HFF-Myc (cell line): ENCODE measurements at regions not wholly inside any gene's neighbourhood (a gene's known extent, or its start where the extent isn't known, plus 50 kb on each side); places are given as distances from the start of the nearest gene placed in this dataset.
A peak's percentile ranks its signal among the peaks of the same experiment; 100 is the strongest.
"Not testable (repeated sequence)": the region's sequence is repeated elsewhere in the genome, so short reads cannot be mapped to it uniquely, and the experiment has no call there.

ENCODE experiments used
- DNase-seq: peaks from one replicate; pipeline ENCODE4 v3.0.0-alpha.2; 2011; ENCODE audit warnings: low read depth; ENCODE audit errors: extremely low read depth
- H3K4me3 ChIP-seq: replicated peaks from 2 replicates; pipeline ENCODE4 v1.5.1; 2011; ENCODE audit warnings: low read depth, mild to moderate bottlenecking, control low read depth, low read length
- TF ChIP-seq, protein P1 (sequence below): IDR thresholded peaks from 2 replicates; pipeline ENCODE4 v1.5.1; 2012; ENCODE audit warnings: mild to moderate bottlenecking, low read depth, low read length, control low read depth; ENCODE audit errors: missing control alignments

- no peak for DNase-seq
- TF ChIP-seq, protein P1, sequence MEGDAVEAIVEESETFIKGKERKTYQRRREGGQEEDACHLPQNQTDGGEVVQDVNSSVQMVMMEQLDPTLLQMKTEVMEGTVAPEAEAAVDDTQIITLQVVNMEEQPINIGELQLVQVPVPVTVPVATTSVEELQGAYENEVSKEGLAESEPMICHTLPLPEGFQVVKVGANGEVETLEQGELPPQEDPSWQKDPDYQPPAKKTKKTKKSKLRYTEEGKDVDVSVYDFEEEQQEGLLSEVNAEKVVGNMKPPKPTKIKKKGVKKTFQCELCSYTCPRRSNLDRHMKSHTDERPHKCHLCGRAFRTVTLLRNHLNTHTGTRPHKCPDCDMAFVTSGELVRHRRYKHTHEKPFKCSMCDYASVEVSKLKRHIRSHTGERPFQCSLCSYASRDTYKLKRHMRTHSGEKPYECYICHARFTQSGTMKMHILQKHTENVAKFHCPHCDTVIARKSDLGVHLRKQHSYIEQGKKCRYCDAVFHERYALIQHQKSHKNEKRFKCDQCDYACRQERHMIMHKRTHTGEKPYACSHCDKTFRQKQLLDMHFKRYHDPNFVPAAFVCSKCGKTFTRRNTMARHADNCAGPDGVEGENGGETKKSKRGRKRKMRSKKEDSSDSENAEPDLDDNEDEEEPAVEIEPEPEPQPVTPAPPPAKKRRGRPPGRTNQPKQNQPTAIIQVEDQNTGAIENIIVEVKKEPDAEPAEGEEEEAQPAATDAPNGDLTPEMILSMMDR: no peak
- H3K4me3 ChIP-seq: no peak overlapping the region
These were observed 230.3 kb upstream of the RBBP8 start for GRCh38 chr18:22702806-22703205.

- TF ChIP-seq, protein P1: peak; percentile 63
- peak; percentile 48 for DNase-seq
- H3K4me3 ChIP-seq: no peak overlapping the region
These were observed 229.1 kb upstream of the RBBP8 start for GRCh38 chr18:22703883-22704585.

- DNase-seq: no peak
- no peak overlapping the region for H3K4me3 ChIP-seq
- TF ChIP-seq, protein P1: no peak
These were observed 228.6 kb upstream of the RBBP8 start for GRCh38 chr18:22704586-22704918.

DNA sequence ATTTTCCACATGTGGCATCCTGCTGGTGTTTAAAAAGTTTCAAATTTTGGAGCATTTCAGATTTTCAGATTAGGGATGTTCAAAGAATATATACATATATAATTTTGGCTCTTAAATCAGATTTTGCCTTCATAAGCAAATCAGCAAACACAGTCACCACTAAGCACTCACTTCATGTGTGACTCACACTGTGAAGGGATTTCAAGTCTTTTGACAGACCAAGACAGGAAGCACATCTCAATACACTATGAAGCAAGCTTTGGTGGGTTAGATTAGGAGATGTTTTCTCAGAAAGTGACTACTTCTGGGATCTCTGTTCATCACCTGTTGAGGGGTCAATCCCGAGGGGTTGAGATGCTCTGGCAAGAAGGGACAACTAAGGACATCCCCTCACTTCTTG, 227.8 kb upstream of the RBBP8 start:
- TF ChIP-seq, protein P1: no peak
- DNase-seq: no peak
- no peak overlapping the region for H3K4me3 ChIP-seq

DNA sequence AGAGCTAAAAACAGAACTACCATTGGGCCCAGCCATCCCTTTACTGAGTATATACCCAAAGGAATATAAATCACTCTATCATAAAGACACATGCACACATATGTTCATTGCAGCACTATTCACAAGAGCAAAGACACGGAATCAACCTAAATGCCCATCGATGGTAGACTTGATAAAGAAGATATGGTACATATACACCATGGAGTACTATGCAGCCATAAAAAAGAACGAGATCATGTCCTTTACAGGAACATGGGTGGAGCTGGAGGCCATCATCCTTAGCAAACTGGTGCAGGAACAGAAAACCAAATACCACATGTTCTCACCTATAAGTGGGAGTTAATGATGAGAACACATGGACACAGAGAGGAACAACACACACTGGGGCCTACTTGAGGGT, 227.1 kb upstream of the RBBP8 start:
- not testable (repeated sequence) for DNase-seq, H3K4me3 ChIP-seq

GRCh38 chr18:22709288-22710060, 223.7 kb upstream of the RBBP8 start:
- TF ChIP-seq, protein P1: no peak
- DNase-seq: no peak
- H3K4me3 ChIP-seq: no peak overlapping the region

- DNase-seq: no peak
- TF ChIP-seq, protein P1: no peak
- peak overlapping the region; percentile 10 for H3K4me3 ChIP-seq
These were observed 222.4 kb upstream of the RBBP8 start for GRCh38 chr18:22710673-22711191.
